Spleen (tissue), 7 donors: ENCODE measurements at regions not wholly inside any gene's neighbourhood (a gene's known extent, or its start where the extent isn't known, plus 50 kb on each side); places are given as distances from the start of the nearest gene placed in this dataset.
"Not testable (repeated sequence)": the region's sequence is repeated elsewhere in the genome, so short reads cannot be mapped to it uniquely, and the experiment has no call there.

Source experiments
- CTCF ChIP-seq, 11 experiments: fragments of 200-600 bp in 7 of 11; fragments of 450-650 bp in 4 of 11; sonication (generic) in 4 of 11; IDR thresholded peaks in 8 of 11; conservative IDR thresholded peaks in 3 of 11; 1 replicate in 7 of 11; 2 replicates in 4 of 11; pipeline versions ENCODE4 v1.4.0 to v1.8.0; 2016 to 2021; ENCODE audit warnings: antibody characterized with exemption in 11 of 11, inconsistent platforms in 4 of 11, mild to moderate bottlenecking in 1 of 11
- POLR2A ChIP-seq, 3 donors: fragments of 450-650 bp; IDR thresholded peaks; one replicate each; pipeline ENCODE4 v1.5.1; 2017; ENCODE audit warnings: antibody characterized with exemption in 3 of 3, mild to moderate bottlenecking in 1 of 3
- POLR2AphosphoS5 ChIP-seq, 3 donors: sonication (generic); formaldehyde crosslinking; IDR thresholded peaks; one replicate each; pipeline ENCODE4 v1.5.1; 2017; ENCODE audit warnings: antibody characterized with exemption in 3 of 3
- donor health status: DM: no; HTN: no; CAD: no; lungs with moderate emphysema.
- donor health status: DM: no; HTN: no; CAD: no.
- donor health status: DM: no; HTN: no; CAD: no.

GRCh38 chr16:86957662-86958198 lies 359.5 kb downstream of the C16orf95 start:
- TF ChIP-seq CTCF (IDR thresholded peaks at IDR 0.05 in 8 of 11, conservative IDR thresholded peaks at IDR 0.05 in 3 of 11); POLR2A (IDR thresholded peaks at IDR 0.05); POLR2AphosphoS5 (IDR thresholded peaks at IDR 0.05): not testable (repeated sequence)
